H1 (cell line): ENCODE measurements at regions not wholly inside any gene's neighbourhood (a gene's known extent, or its start where the extent isn't known, plus 50 kb on each side); places are given as distances from the start of the nearest gene placed in this dataset.

Experiments
- CTCF ChIA-PET: fragments of 300-600 bp; sonication (Branson Sonifier 250); formaldehyde crosslinking; loops from one replicate; lab custom pipeline; 2021; ENCODE audit not compliant: partially characterized antibody; lab: Charles Lee
- POLR2A ChIA-PET: fragments of 300-600 bp; sonication (Branson Sonifier 250); formaldehyde crosslinking; loops from one replicate; lab custom pipeline; 2021; ENCODE audit warnings: inconsistent platforms; ENCODE audit not compliant: partially characterized antibody; lab: Charles Lee
- DNase-seq, 2 experiments: peaks; one replicate each; pipeline versions ENCODE4 v3.0.0 to v3.0.0-alpha.2; 2010 to 2022; ENCODE audit warnings: low spot score in 2 of 2, low read depth in 1 of 2, mixed read lengths in 1 of 2
- FAIRE-seq: peaks from 2 replicates; lab custom pipeline; 2011; peaks lifted over from hg19 to GRCh38; lab: Jason Lieb, UNC
- H2AFZ ChIP-seq: 2 replicates; pipeline ENCODE4 v1.8.1; 2012; ENCODE audit warnings: low read length, inconsistent platforms
- H2AK5ac ChIP-seq: 2 replicates; pipeline ENCODE4 v1.6.1; 2013; ENCODE audit warnings: low read depth, low read length
- H2BK120ac ChIP-seq: replicated peaks from 2 replicates; pipeline ENCODE3; 2013; ENCODE audit warnings: low read depth, low read length, inconsistent platforms
- H2BK12ac ChIP-seq: 2 replicates; pipeline ENCODE4 v1.6.1; 2013; ENCODE audit warnings: low read depth, low read length
- H2BK15ac ChIP-seq: 2 replicates; pipeline ENCODE4 v1.6.1; 2013; ENCODE audit warnings: low read length
- H2BK20ac ChIP-seq: 2 replicates; pipeline ENCODE4 v1.6.1; 2013; ENCODE audit warnings: low read length
- H2BK5ac ChIP-seq: 2 replicates; pipeline ENCODE4 v1.6.1; 2013; ENCODE audit warnings: low read depth, low read length
- H3K14ac ChIP-seq: 2 replicates; pipeline ENCODE4 v1.6.1; 2013; ENCODE audit warnings: inconsistent platforms; ENCODE audit not compliant: insufficient read length
- H3K18ac ChIP-seq: 2 replicates; pipeline ENCODE4 v1.6.1; 2013; ENCODE audit warnings: low read length; ENCODE audit errors: extremely low read depth
- H3K23ac ChIP-seq: 2 replicates; pipeline ENCODE4 v1.6.1; 2013; ENCODE audit warnings: inconsistent platforms; ENCODE audit not compliant: insufficient read length
- H3K23me2 ChIP-seq: 2 replicates; pipeline ENCODE4 v1.6.1; 2013; ENCODE audit warnings: low read depth, low read length
- H3K27ac ChIP-seq: 2 replicates; pipeline ENCODE4 v1.6.1; 2011; ENCODE audit warnings: low read depth, low read length, inconsistent platforms
- H3K27me3 ChIP-seq, 4 experiments: replicated peaks in 1 of 4; 1 replicate in 1 of 4; 2 replicates in 3 of 4; pipeline versions ENCODE4 v1.6.1 to v1.8.1; 2011 to 2013; ENCODE audit warnings: low read length in 3 of 4, mild to moderate bottlenecking in 3 of 4, inconsistent platforms in 2 of 4, mixed read lengths in 2 of 4, moderate library complexity in 1 of 4; ENCODE audit not compliant: control insufficient read depth in 3 of 4, insufficient read depth in 3 of 4; ENCODE audit errors: extremely low read depth in 1 of 4
- H3K36me3 ChIP-seq, 4 experiments: 2 replicates each; pipeline versions ENCODE4 v1.6.1 to v1.8.1; 2011 to 2013; ENCODE audit warnings: mild to moderate bottlenecking in 4 of 4, low read length in 3 of 4, moderate library complexity in 2 of 4, control low read depth in 1 of 4, inconsistent platforms in 1 of 4; ENCODE audit not compliant: insufficient read depth in 4 of 4, control insufficient read depth in 2 of 4
- H3K4ac ChIP-seq: replicated peaks from 2 replicates; pipeline ENCODE3; 2013; ENCODE audit warnings: low read length, low read depth, mixed read lengths, inconsistent platforms; ENCODE audit not compliant: insufficient read length
- H3K4me1 ChIP-seq, 4 experiments: replicated peaks in 1 of 4; 1 replicate in 1 of 4; 2 replicates in 3 of 4; pipeline versions ENCODE4 v1.6.1 to v1.8.1; 2011 to 2013; ENCODE audit warnings: low read length in 3 of 4, inconsistent platforms in 2 of 4, mixed read lengths in 1 of 4; ENCODE audit not compliant: insufficient read depth in 4 of 4, control insufficient read depth in 3 of 4
- H3K4me2 ChIP-seq, 2 experiments: 2 replicates each; pipeline versions ENCODE4 v1.6.1 to v1.8.1; 2011 to 2013; ENCODE audit warnings: low read depth in 2 of 2, low read length in 2 of 2, control low read depth in 1 of 2, inconsistent platforms in 1 of 2, mild to moderate bottlenecking in 1 of 2; ENCODE audit not compliant: insufficient read depth in 1 of 2
- H3K4me3 ChIP-seq, 4 experiments: fragments of 200-600, 300-600 bp in 1 of 4; sonication (generic), shearing (Covaris generic), sonication (Bioruptor Twin) in 1 of 4; 2 replicates each; pipeline versions ENCODE4 v1.5.1 to v1.8.1; 2011 to 2016; ENCODE audit warnings: low read length in 4 of 4, low read depth in 3 of 4, control low read depth in 2 of 4, inconsistent platforms in 2 of 4, mild to moderate bottlenecking in 2 of 4, mixed read lengths in 1 of 4, moderate library complexity in 1 of 4; ENCODE audit not compliant: insufficient read depth in 2 of 4; ENCODE audit errors: extremely low read depth in 1 of 4
- H3K56ac ChIP-seq: replicated peaks from 2 replicates; pipeline ENCODE3; 2013; ENCODE audit warnings: low read depth, mild to moderate bottlenecking, mixed read lengths, low read length, inconsistent platforms; ENCODE audit not compliant: insufficient read length
- H3K79me1 ChIP-seq: 2 replicates; pipeline ENCODE4 v1.6.1; 2013; ENCODE audit warnings: low read depth, low read length, control low read depth
- H3K79me2 ChIP-seq, 2 experiments: 2 replicates each; pipeline versions ENCODE4 v1.6.1 to v1.8.1; 2012 to 2013; ENCODE audit warnings: low read length in 2 of 2, mild to moderate bottlenecking in 2 of 2, inconsistent platforms in 1 of 2; ENCODE audit not compliant: insufficient read depth in 2 of 2, control insufficient read depth in 1 of 2
- H3K9ac ChIP-seq, 4 experiments: replicated peaks in 1 of 4; 1 replicate in 1 of 4; 2 replicates in 3 of 4; pipeline versions ENCODE4 v1.6.1 to v1.8.1; 2011 to 2013; ENCODE audit warnings: low read depth in 3 of 4, low read length in 3 of 4, control low read depth in 2 of 4, mild to moderate bottlenecking in 2 of 4, moderate library complexity in 2 of 4, inconsistent platforms in 1 of 4; ENCODE audit errors: extremely low read depth in 1 of 4
- H3K9me3 ChIP-seq, 2 experiments: 2 replicates each; pipeline versions ENCODE4 v1.6.1 to v1.8.1; 2012 to 2013; ENCODE audit warnings: mild to moderate bottlenecking in 2 of 2, moderate library complexity in 2 of 2, control low read depth in 1 of 2, inconsistent platforms in 1 of 2, low read depth in 1 of 2, low read length in 1 of 2, mixed read lengths in 1 of 2; ENCODE audit not compliant: insufficient read depth in 2 of 2
- H4K20me1 ChIP-seq, 2 experiments: replicated peaks in 1 of 2; 2 replicates each; pipeline versions ENCODE3 to v1.8.1; 2011 to 2013; ENCODE audit warnings: inconsistent platforms in 2 of 2, low read length in 2 of 2, mild to moderate bottlenecking in 1 of 2; ENCODE audit not compliant: insufficient read depth in 2 of 2, control insufficient read depth in 1 of 2
- H4K5ac ChIP-seq: 2 replicates; pipeline ENCODE4 v1.6.1; 2013; ENCODE audit warnings: low read length, low read depth, mixed read lengths, inconsistent platforms; ENCODE audit not compliant: insufficient read length
- H4K8ac ChIP-seq: 2 replicates; pipeline ENCODE4 v1.8.0; 2013; ENCODE audit warnings: mild to moderate bottlenecking, moderate library complexity, low read length, inconsistent platforms; ENCODE audit not compliant: insufficient read depth; ENCODE audit errors: extremely low read depth
- H4K91ac ChIP-seq: replicated peaks from 2 replicates; pipeline ENCODE3; 2013; ENCODE audit warnings: low read length, mixed read lengths, inconsistent platforms; ENCODE audit not compliant: insufficient read length
- CBX8 ChIP-seq: fragments of 300-800, 300-1000 bp; sonication (generic); IDR thresholded peaks from 2 replicates; pipeline ENCODE4 v1.7.1; 2016; ENCODE audit warnings: low read depth, low read length, borderline replicate concordance
- KDM1A ChIP-seq: fragments of 200-600, 300-600 bp; sonication (generic); IDR thresholded peaks from 2 replicates; pipeline ENCODE4 v1.7.1; 2016; ENCODE audit warnings: mild to moderate bottlenecking, low read length, borderline replicate concordance
- RBBP5 ChIP-seq: IDR thresholded peaks from 2 replicates; pipeline ENCODE4 v1.7.1; 2012; ENCODE audit warnings: low read depth, mild to moderate bottlenecking, inconsistent platforms, low read length, moderate library complexity, borderline replicate concordance
- SIRT6 ChIP-seq: IDR thresholded peaks from one replicate; pipeline ENCODE4 v1.7.1; 2012; ENCODE audit warnings: low read length, inconsistent platforms
- SIX5 ChIP-seq: IDR thresholded peaks from 2 replicates; pipeline ENCODE4 v1.6.1; 2011; ENCODE audit warnings: mild to moderate bottlenecking, low read depth, low read length
- TAF7 ChIP-seq: optimal IDR thresholded peaks from 2 replicates; pipeline ENCODE3; 2011; ENCODE audit warnings: low read depth, mild to moderate bottlenecking, inconsistent platforms, low read length, moderate library complexity, borderline replicate concordance
- TCF12 ChIP-seq: IDR thresholded peaks from 2 replicates; pipeline ENCODE4 v1.6.1; 2011; ENCODE audit warnings: low read depth, mild to moderate bottlenecking, low read length

GRCh38 chr4:96112631-96113030 lies 272.7 kb downstream of the PDHA2 start:
- H3K56ac ChIP-seq: no peak overlapping the region
- no peak overlapping the region for H2AK5ac ChIP-seq
- no peaks in the 10 kb centered on the region for H3K79me1 ChIP-seq
- no peak overlapping the region for H3K4me2 ChIP-seq
- no peak overlapping the region for H3K9ac ChIP-seq
- H2BK12ac ChIP-seq: no peak overlapping the region
- no peak overlapping the region for H2BK20ac ChIP-seq
- H4K5ac ChIP-seq: no peak overlapping the region
- ChIA-PET CTCF (no interaction called here), POLR2A (no interaction called here)
- H4K20me1 ChIP-seq: no peaks in the 10 kb centered on the region
- peaks cover 3% of the 10 kb centered on the region in 2 experiments; a peak in 1 of 4 replicates for H3K9me3 ChIP-seq
- no peaks in the 10 kb centered on the region for H3K27me3 ChIP-seq
- TF ChIP-seq KDM1A: no peak
- TF ChIP-seq SIX5: no peak
- TF ChIP-seq TCF12: no peak
- TF ChIP-seq SIRT6: no peak
- TF ChIP-seq CBX8: no peak
- TF ChIP-seq TAF7: no peak
- no peak for TF ChIP-seq RBBP5
- no peak overlapping the region for H2BK120ac ChIP-seq
- no peak overlapping the region for H3K18ac ChIP-seq
- H4K91ac ChIP-seq: no peak overlapping the region
- no peak for DNase-seq
- no peak overlapping the region for H3K4ac ChIP-seq
- no peak overlapping the region for H2AFZ ChIP-seq
- H3K79me2 ChIP-seq: no peaks in the 10 kb centered on the region
- H3K4me3 ChIP-seq: no peak overlapping the region
- FAIRE-seq: no peak
- H3K36me3 ChIP-seq: no peaks in the 10 kb centered on the region
- no peak overlapping the region for H2BK15ac ChIP-seq
- H4K8ac ChIP-seq: no peak overlapping the region
- H3K23me2 ChIP-seq: no peaks in the 10 kb centered on the region
- no peaks in the 10 kb centered on the region for H3K4me1 ChIP-seq
- no peak overlapping the region for H3K23ac ChIP-seq
- no peak overlapping the region for H2BK5ac ChIP-seq
- no peak overlapping the region for H3K27ac ChIP-seq
- H3K14ac ChIP-seq: no peak overlapping the region
